GM23248 (cell line): ENCODE measurements at regions not wholly inside any gene's neighbourhood (a gene's known extent, or its start where the extent isn't known, plus 50 kb on each side); places are given as distances from the start of the nearest gene placed in this dataset.

Experiments used
- EZH2 ChIP-seq: fragments of 200-600 bp; sonication (generic); IDR thresholded peaks from 2 replicates; pipeline ENCODE4 v1.6.1; 2018; ENCODE audit warnings: antibody characterized with exemption, mild to moderate bottlenecking; ENCODE audit not compliant: insufficient read depth, poor library complexity, severe bottlenecking
- EZH2phosphoT487 ChIP-seq: fragments of 200-600 bp; sonication (generic); IDR thresholded peaks from 2 replicates; pipeline ENCODE4 v1.6.1; 2018; ENCODE audit warnings: antibody characterized with exemption, moderate library complexity, mild to moderate bottlenecking, low read depth; ENCODE audit not compliant: insufficient read depth

- TF ChIP-seq EZH2phosphoT487 (no peak), EZH2 (no peak)
Measured at GRCh38 chr1:193451606-193452005, 265.2 kb upstream of the B3GALT2 start.
